GM12874 (cell line): ENCODE measurements at regions not wholly inside any gene's neighbourhood (a gene's known extent, or its start where the extent isn't known, plus 50 kb on each side); places are given as distances from the start of the nearest gene placed in this dataset.

Experiments
- TF ChIP-seq, protein P1 (sequence below): IDR thresholded peaks from 2 replicates; pipeline ENCODE4 v1.5.1; 2011; ENCODE audit warnings: low read depth, mild to moderate bottlenecking, control low read depth, low read length, moderate library complexity; ENCODE audit not compliant: insufficient read depth

DNA sequence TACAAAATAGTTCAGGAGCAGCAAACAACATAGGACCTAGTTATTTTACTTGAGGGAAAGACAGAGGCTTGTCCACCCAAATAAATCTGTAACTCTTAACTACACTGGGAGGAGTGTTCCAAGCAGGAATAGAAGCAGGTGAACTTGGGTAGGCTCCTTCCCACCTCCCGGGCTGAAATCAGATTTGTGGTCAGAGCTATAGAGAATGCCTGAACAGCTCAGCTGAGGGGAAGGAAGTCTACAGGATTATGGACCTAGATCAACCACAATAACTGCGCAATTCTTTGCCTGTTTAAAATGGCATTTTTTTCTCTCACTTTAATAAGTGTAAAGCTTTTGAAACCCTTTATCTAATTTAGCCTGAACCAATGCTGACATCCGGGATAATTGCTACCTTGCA is 73.5 kb upstream of the IRS2 start:
- TF ChIP-seq, protein P1, sequence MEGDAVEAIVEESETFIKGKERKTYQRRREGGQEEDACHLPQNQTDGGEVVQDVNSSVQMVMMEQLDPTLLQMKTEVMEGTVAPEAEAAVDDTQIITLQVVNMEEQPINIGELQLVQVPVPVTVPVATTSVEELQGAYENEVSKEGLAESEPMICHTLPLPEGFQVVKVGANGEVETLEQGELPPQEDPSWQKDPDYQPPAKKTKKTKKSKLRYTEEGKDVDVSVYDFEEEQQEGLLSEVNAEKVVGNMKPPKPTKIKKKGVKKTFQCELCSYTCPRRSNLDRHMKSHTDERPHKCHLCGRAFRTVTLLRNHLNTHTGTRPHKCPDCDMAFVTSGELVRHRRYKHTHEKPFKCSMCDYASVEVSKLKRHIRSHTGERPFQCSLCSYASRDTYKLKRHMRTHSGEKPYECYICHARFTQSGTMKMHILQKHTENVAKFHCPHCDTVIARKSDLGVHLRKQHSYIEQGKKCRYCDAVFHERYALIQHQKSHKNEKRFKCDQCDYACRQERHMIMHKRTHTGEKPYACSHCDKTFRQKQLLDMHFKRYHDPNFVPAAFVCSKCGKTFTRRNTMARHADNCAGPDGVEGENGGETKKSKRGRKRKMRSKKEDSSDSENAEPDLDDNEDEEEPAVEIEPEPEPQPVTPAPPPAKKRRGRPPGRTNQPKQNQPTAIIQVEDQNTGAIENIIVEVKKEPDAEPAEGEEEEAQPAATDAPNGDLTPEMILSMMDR = no peak

DNA sequence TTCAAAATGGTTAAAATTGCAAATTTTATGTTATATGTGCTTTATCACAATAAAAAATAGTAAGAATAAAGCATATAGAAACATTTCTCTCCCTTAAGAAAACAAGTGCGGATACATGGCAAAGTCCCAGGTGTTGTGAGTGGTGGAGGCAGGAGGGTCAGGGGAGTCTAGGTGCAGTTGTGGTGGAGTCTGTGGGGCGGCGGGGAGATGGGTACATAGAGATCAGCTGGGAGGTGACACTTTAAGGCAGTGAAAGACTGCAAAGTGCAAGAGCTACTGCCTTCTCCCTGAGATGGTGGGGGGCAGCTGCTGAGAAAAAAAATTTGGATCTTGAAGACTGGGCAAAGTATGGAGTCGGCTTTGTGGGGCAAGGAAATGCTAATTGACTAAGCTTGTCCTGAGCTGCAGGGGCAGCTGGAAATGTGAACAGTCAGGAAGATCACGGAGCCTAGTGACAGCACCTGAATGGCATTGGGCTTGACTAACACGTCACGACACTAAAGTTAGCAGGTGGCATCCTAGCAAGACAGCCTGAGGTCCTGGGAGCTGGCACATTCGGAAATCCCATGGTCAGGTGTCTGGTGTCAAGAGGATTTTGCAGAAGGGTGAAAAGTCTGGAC is 72.9 kb upstream of the IRS2 start:
- TF ChIP-seq, protein P1 = no peak

DNA sequence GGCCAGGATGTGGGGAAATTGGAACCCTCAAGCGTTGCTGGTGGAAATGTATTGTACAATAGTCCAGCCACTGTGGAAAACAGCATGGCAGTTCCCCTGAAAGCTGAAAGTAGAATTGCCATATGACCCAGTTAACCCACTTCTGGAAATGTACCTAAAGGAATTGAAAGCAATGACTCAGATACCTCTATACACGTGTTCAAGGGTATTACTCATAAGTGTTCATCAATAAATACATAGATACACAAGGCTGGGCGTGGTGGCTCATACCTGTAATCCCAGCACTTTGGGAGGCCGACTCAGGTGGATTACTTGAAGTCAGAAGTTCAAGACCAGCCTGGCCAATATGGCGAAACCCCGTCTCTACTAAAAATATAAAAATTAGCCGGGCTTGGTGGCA is 71.9 kb upstream of the IRS2 start:
- TF ChIP-seq, protein P1 = no peak

DNA sequence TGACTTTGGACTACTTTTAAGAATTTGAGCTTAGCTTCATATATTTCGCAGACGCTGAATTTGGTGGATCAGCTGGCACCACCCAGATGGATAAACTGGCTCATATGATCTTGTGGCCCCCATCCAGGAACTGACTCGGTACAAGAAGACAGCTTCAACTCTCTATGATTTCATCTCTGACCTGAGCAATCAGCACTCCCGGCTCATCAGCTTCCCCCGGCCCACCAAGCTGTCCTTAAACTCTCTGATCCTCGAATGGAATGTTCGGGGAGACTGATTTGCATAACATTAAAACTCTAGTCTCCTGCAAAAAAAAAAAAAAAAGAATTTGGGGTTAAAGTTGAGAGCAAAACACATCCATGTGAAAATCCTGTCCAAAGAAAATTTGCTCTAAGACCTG is 71.4 kb upstream of the IRS2 start:
- TF ChIP-seq, protein P1 = no peak

DNA sequence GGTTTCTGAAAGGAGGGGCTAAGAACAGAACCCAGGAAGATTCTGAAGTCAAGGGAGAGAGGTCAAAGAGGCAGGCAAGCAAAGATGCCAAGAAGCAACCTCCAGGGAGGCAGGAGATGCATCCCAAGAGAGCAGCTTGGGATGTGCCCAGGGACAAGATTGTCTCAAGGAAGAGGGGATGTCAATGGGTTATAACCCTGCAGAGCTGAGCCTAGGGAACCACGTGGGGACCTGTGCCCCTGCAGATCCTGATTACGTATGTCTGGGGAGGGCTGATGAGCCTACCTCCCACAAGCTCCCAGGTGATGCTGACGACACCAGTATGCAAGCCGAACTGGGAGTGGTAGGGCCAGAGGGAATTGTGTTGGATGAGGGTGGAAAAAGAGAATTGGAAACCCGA is 70.9 kb upstream of the IRS2 start:
- TF ChIP-seq, protein P1 = no peak

DNA sequence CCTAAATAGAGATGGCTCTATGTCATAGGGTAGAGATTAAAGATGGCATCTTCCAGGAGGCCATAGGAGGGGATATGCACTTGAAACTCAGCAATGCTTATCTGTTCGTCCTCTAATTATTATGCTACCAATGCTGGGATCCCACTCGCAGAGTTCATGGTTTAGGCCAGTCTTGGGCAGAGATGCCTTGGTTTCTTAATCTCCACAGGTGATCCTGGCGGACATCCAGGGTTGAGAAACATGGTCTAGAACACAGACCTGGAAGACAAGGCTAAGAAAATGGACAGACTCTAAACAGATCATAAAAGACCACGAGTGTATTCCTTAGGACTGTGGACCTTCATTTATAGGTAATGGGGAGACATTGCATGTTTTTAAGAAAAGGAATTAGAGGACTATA is 70.0 kb upstream of the IRS2 start:
- TF ChIP-seq, protein P1 = no peak

DNA sequence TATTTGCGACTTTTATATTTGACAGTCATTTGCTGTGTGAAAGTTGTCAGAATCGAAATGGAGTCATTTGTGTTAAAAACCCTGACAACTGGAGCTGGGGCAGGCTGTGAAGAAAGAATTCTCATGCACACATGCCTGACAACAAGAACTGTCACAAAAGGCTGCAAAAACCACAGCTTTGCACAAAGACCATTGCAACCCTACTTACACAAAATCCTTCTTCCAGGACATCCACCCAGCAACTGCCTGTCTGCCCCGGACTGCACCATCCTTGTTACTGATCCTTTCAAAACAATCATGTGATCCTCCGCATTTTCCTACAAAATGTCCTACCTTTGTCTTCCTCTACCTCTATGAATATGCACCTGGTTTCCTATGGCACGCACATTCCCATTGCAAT is 66.8 kb upstream of the IRS2 start:
- TF ChIP-seq, protein P1 = no peak
